SU-DHL-6 (cell line): ENCODE measurements at regions not wholly inside any gene's neighbourhood (a gene's known extent, or its start where the extent isn't known, plus 50 kb on each side); places are given as distances from the start of the nearest gene placed in this dataset.

ENCODE experiments used
- EZH2phosphoT487 ChIP-seq: fragments of 200-600 bp; sonication (generic), shearing (Covaris generic); conservative IDR thresholded peaks from 2 replicates; pipeline ENCODE4 v1.6.1; 2018; ENCODE audit warnings: mild to moderate bottlenecking, antibody characterized with exemption, low read length, moderate library complexity, mixed read lengths
- TF ChIP-seq, protein P1 (sequence below): fragments of 200-600 bp; sonication (generic); IDR thresholded peaks from one replicate; pipeline ENCODE4 v1.5.1; 2017; ENCODE audit warnings: antibody characterized with exemption, mild to moderate bottlenecking, low read length, moderate library complexity; ENCODE audit not compliant: insufficient read depth, poor library complexity, severe bottlenecking

DNA sequence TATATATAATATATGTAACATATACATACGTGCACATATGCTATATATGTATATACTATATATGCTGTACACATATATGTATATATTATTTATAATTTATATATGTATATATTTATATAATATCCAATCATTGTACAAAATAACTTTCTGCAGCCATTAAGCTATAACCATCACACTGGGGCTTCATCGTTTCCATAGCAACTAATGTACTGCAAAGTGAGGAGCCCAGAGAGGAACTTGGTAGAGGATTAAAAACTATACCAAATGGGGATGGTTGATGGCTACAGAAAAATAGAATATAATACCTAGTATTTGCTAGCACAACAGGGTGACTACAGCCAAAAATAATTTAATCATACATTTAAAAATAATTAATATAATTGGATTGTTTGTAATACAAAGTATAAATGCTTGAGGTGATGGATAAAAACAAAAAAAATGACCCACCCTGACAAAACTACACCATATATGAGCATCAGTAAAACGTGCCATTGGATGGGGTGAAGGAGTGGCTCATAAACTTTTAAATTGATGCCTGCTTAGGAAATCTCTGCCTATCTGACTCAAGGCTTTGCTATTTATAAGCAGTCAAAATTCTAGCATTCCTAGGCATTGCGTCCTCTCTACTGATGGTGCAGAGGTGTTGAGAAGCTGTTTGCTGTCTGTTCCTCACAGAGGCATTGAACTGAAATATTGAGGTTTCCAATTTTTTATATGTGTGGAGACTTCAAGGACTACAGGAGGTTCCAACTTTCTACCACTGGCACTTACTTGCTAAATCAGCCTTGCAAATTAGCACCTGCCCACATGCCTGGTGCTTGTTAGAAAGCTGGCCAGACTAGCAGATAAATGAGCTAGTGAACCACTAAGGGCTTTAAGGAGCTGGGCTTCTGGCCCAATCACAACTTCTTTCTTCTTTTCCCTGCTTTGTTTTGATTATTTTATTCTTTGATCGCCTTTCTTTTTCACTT lies 190.1 kb downstream of the SCP2D1 start:
- TF ChIP-seq, protein P1, sequence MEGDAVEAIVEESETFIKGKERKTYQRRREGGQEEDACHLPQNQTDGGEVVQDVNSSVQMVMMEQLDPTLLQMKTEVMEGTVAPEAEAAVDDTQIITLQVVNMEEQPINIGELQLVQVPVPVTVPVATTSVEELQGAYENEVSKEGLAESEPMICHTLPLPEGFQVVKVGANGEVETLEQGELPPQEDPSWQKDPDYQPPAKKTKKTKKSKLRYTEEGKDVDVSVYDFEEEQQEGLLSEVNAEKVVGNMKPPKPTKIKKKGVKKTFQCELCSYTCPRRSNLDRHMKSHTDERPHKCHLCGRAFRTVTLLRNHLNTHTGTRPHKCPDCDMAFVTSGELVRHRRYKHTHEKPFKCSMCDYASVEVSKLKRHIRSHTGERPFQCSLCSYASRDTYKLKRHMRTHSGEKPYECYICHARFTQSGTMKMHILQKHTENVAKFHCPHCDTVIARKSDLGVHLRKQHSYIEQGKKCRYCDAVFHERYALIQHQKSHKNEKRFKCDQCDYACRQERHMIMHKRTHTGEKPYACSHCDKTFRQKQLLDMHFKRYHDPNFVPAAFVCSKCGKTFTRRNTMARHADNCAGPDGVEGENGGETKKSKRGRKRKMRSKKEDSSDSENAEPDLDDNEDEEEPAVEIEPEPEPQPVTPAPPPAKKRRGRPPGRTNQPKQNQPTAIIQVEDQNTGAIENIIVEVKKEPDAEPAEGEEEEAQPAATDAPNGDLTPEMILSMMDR: no peak
- TF ChIP-seq EZH2phosphoT487: no peak
